GM23338 (cell line): ENCODE measurements at regions not wholly inside any gene's neighbourhood (a gene's known extent, or its start where the extent isn't known, plus 50 kb on each side); places are given as distances from the start of the nearest gene placed in this dataset.

Source experiments
- ATAC-seq: fragments of 200-7000 bp; cut with Tn5 transposase; 3 replicates; pipeline ENCODE4 v1.9.1; 2020
- DNase-seq: peaks from one replicate; pipeline ENCODE4 v3.0.0-alpha.2; 2015; ENCODE audit warnings: low spot score
- H2AFZ ChIP-seq: fragments of 200-600 bp; sonication (generic); 2 replicates; pipeline ENCODE4 v1.8.0; 2016; ENCODE audit warnings: antibody characterized with exemption, mild to moderate bottlenecking, moderate library complexity
- H3F3A ChIP-seq: fragments of 200-600 bp; sonication (generic); replicated peaks from 2 replicates; pipeline ENCODE4 v1.8.0; 2017; ENCODE audit warnings: antibody characterized with exemption, mixed run types, low read depth
- H3K27ac ChIP-seq: fragments of 200-600 bp; sonication (generic); 2 replicates; pipeline ENCODE4 v1.6.1; 2016; ENCODE audit warnings: low read depth
- H3K27me3 ChIP-seq: fragments of 200-600 bp; sonication (generic); 2 replicates; pipeline ENCODE4 v1.8.0; 2016; ENCODE audit warnings: mild to moderate bottlenecking, mixed run types, moderate library complexity; ENCODE audit not compliant: insufficient read depth
- H3K36me3 ChIP-seq: fragments of 200-600 bp; sonication (generic); 2 replicates; pipeline ENCODE4 v1.8.0; 2016; ENCODE audit warnings: mild to moderate bottlenecking; ENCODE audit not compliant: insufficient read depth
- H3K4me1 ChIP-seq: fragments of 200-600 bp; sonication (generic); 2 replicates; pipeline ENCODE4 v1.8.0; 2016; ENCODE audit warnings: mild to moderate bottlenecking, moderate library complexity; ENCODE audit not compliant: insufficient read depth
- H3K4me2 ChIP-seq: fragments of 200-600 bp; sonication (generic); 2 replicates; pipeline ENCODE4 v1.7.1; 2017; ENCODE audit warnings: mixed run types
- H3K4me3 ChIP-seq: fragments of 200-600 bp; sonication (generic); 2 replicates; pipeline ENCODE4 v1.6.1; 2016; ENCODE audit warnings: mixed run types
- H3K79me2 ChIP-seq: fragments of 200-600 bp; sonication (generic); replicated peaks from 2 replicates; pipeline ENCODE4 v1.8.0; 2017; ENCODE audit warnings: mild to moderate bottlenecking; ENCODE audit not compliant: insufficient read depth
- H3K9me2 ChIP-seq: fragments of 200-600 bp; sonication (generic); 2 replicates; pipeline ENCODE4 v1.8.0; 2017; ENCODE audit not compliant: insufficient read depth
- H4K20me1 ChIP-seq: fragments of 200-600 bp; sonication (generic); replicated peaks from 2 replicates; pipeline ENCODE4 v1.8.0; 2017; ENCODE audit warnings: mild to moderate bottlenecking; ENCODE audit not compliant: insufficient read depth
- H3K27ac Mint-ChIP-seq: 2 replicates; pipeline ENCODE4 v1.8.0; 2020; ENCODE audit warnings: inconsistent platforms, mild to moderate bottlenecking, moderate library complexity, mixed read lengths
- H3K27me3 Mint-ChIP-seq: 3 replicates; pipeline ENCODE4 v1.8.0; 2022; ENCODE audit warnings: low read depth, mild to moderate bottlenecking, moderate library complexity, mixed read lengths, inconsistent platforms; ENCODE audit not compliant: insufficient read depth, poor library complexity
- H3K36me3 Mint-ChIP-seq: 3 replicates; pipeline ENCODE4 v1.8.0; 2021; ENCODE audit warnings: low read depth, mild to moderate bottlenecking, inconsistent platforms, moderate library complexity, mixed read lengths
- H3K4me1 Mint-ChIP-seq: 3 replicates; pipeline ENCODE4 v1.8.0; 2020; ENCODE audit warnings: mild to moderate bottlenecking, inconsistent platforms, mixed read lengths
- H3K4me3 Mint-ChIP-seq: 3 replicates; pipeline ENCODE4 v1.8.0; 2021; ENCODE audit warnings: moderate library complexity, mild to moderate bottlenecking, inconsistent platforms, mixed read lengths
- H3K9me3 Mint-ChIP-seq: 3 replicates; pipeline ENCODE4 v1.8.0; 2020; ENCODE audit warnings: moderate library complexity, mild to moderate bottlenecking, inconsistent platforms, mixed read lengths
- CTCF ChIP-seq, 2 experiments: fragments of 200-600 bp in 1 of 2; sonication (generic) in 1 of 2; conservative IDR thresholded peaks; 2 replicates each; pipeline versions ENCODE4 v1.5.1 to v1.6.1; 2016 to 2017; ENCODE audit warnings: antibody characterized with exemption in 2 of 2, low read depth in 2 of 2, mild to moderate bottlenecking in 2 of 2, moderate library complexity in 1 of 2
- EZH2 ChIP-seq: fragments of 200-600 bp; sonication (generic); IDR thresholded peaks from one replicate; pipeline ENCODE4 v1.8.0; 2017; ENCODE audit warnings: antibody characterized with exemption, mild to moderate bottlenecking, low read depth; ENCODE audit not compliant: unreplicated experiment
- EZH2phosphoT487 ChIP-seq: fragments of 200-600 bp; sonication (generic); IDR thresholded peaks from one replicate; pipeline ENCODE4 v1.8.1; 2018; ENCODE audit warnings: antibody characterized with exemption; ENCODE audit not compliant: unreplicated experiment
- NANOG ChIP-seq: IDR thresholded peaks from 2 replicates; pipeline ENCODE4 v1.6.1; 2016; ENCODE audit warnings: antibody characterized with exemption, borderline replicate concordance
- POLR2AphosphoS5 ChIP-seq: IDR thresholded peaks from 2 replicates; pipeline ENCODE4 v1.6.1; 2016; ENCODE audit warnings: antibody characterized with exemption, low read depth
- STAT1 ChIP-seq: IDR thresholded peaks from one replicate; pipeline ENCODE4 v1.6.1; 2016; ENCODE audit warnings: antibody characterized with exemption; ENCODE audit not compliant: unreplicated experiment
- ZNF114 ChIP-seq: fragments of 250-450 bp; sonication (Bioruptor Pico); IDR thresholded peaks from 2 replicates; pipeline ENCODE4 v1.5.0; 2020; ENCODE audit warnings: mild to moderate bottlenecking, moderate library complexity
- ZNF331 ChIP-seq: fragments of 250-450 bp; sonication (Bioruptor Pico); IDR thresholded peaks from 2 replicates; pipeline ENCODE4 v1.5.0; 2020; ENCODE audit warnings: low read depth, mild to moderate bottlenecking, moderate library complexity
- ZNF462 ChIP-seq: fragments of 250-450 bp; sonication (Bioruptor Pico); IDR thresholded peaks from 2 replicates; pipeline ENCODE4 v1.5.0; 2020; ENCODE audit warnings: mild to moderate bottlenecking, moderate library complexity

- no peak for TF ChIP-seq CTCF (conservative IDR thresholded peaks at IDR 0.05; ENCODE audit: low read depth in 2 of 2)
- no peak for TF ChIP-seq STAT1
- TF ChIP-seq EZH2, result no peak
- TF ChIP-seq POLR2AphosphoS5, result no peak
- no peak for TF ChIP-seq ZNF114 (CRISPR knock-in tag)
- no peak for TF ChIP-seq ZNF331
- TF ChIP-seq EZH2phosphoT487, result no peak
- no peak for TF ChIP-seq NANOG
Observed at GRCh38 chr19:27748551-27749152, 1464.3 kb downstream of the UQCRFS1 start (continued).

- H3K4me2 ChIP-seq, result peak overlapping the region; percentile 66
- H3K27ac ChIP-seq, result no peak overlapping the region
- H3K4me3 ChIP-seq, result peak overlapping the region; percentile 43
- peaks cover 15% of the 10 kb centered on the region; the same call in 1 of the 2 replicates for H3K4me1 ChIP-seq
- Mint-ChIP-seq H3K36me3 (peaks cover 16% of the 10 kb centered on the region), H3K4me3 (peak overlapping the region; percentile 46; the same call in 2 of the 3 replicates), H3K27ac (no peak overlapping the region), H3K4me1 (peaks cover 26% of the 10 kb centered on the region), H3K27me3 (peaks cover 47% of the 10 kb centered on the region), H3K9me3 (peaks cover 18% of the 10 kb centered on the region)
- peak; percentile 77 for DNase-seq
- H3K9me2 ChIP-seq, result no peaks in the 10 kb centered on the region
- no peak overlapping the region for H2AFZ ChIP-seq
- no peaks in the 10 kb centered on the region for H3F3A ChIP-seq
- peaks cover 16% of the 10 kb centered on the region for H4K20me1 ChIP-seq
- H3K79me2 ChIP-seq, result no peaks in the 10 kb centered on the region
- TF ChIP-seq EZH2phosphoT487, result no peak
- TF ChIP-seq ZNF462, result no peak
- TF ChIP-seq CTCF (conservative IDR thresholded peaks at IDR 0.05; ENCODE audit: low read depth in 2 of 2), result peak; percentile 24 to 32; a peak in 2 of 4 replicates
- H3K27me3 ChIP-seq, result peaks cover 57% of the 10 kb centered on the region
- no peaks in the 10 kb centered on the region for H3K36me3 ChIP-seq
- peak; percentile 99 for ATAC-seq
Observed at GRCh38 chr19:27746691-27747380, 1466.1 kb downstream of the UQCRFS1 start.
